ENCODE measurements at regions not wholly inside any gene's neighbourhood (a gene's known extent, or its start where the extent isn't known, plus 50 kb on each side); places are given as distances from the start of the nearest gene placed in this dataset.
"Not testable (repeated sequence)": the region's sequence is repeated elsewhere in the genome, so short reads cannot be mapped to it uniquely, and the experiment has no call there.

DNA sequence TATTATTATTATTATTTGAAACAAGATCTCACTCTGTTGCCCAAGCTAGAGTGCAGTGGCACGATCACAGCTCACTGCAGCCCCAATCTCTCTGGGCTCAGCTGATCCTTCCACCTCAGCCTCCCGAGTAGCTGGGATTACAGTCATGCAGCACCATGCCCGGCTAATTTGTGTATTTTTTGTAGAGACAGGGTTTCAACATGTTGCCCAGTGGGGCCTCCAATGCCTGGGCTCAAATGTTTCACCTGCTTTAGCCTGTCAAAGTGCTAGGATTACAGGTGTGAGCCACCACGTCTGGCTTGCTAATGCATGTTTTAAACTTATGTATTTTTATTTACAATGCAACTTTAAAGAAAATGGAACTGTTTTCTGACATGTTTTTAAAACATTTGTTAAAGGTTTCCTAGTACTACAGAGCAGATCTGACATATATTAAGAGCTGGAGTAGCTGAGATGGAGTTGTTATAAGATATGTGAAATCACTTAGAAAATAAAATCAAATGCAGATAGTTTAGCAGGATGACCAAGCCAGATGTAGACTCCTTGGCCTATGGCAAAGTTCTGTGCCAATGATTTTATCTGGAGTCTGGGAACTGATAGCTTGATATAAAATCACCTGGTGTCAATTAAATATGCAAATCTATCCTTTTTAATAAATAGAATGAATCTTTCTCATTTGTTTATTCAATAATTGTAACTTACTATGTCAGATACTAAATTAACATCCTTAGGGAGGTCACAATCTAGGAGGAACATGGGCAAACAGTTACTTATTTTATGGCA, 310.1 kb upstream of the NAALADL2 start:
- H3K4me3 ChIP-seq (ENCODE audit: low read length) = no peak overlapping the region
- DNase-seq (ENCODE audit: low read depth) = no peak
- TF ChIP-seq, protein P1, sequence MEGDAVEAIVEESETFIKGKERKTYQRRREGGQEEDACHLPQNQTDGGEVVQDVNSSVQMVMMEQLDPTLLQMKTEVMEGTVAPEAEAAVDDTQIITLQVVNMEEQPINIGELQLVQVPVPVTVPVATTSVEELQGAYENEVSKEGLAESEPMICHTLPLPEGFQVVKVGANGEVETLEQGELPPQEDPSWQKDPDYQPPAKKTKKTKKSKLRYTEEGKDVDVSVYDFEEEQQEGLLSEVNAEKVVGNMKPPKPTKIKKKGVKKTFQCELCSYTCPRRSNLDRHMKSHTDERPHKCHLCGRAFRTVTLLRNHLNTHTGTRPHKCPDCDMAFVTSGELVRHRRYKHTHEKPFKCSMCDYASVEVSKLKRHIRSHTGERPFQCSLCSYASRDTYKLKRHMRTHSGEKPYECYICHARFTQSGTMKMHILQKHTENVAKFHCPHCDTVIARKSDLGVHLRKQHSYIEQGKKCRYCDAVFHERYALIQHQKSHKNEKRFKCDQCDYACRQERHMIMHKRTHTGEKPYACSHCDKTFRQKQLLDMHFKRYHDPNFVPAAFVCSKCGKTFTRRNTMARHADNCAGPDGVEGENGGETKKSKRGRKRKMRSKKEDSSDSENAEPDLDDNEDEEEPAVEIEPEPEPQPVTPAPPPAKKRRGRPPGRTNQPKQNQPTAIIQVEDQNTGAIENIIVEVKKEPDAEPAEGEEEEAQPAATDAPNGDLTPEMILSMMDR (conservative IDR thresholded peaks at IDR 0.05; ENCODE audit: low read length) = no peak

DNA sequence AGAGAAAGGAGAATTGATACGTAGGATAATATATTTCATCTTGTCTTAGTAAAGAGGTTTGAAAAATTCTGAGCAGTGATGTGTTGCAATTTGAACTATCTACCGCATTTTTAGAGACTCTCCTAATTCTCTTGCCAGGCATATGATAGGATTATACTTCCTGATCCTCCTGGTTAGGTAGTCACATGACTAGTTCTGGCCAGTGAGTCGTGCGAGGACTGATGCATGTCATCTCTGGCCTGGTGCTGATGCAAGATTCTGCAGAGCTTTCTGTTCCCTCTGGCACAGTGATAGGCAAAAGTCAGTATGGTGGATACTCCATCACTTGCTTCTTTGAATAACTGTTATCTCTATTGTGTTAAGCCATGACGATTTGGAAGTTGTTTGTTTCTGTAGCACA, 277.6 kb upstream of the NAALADL2 start:
- H3K4me3 ChIP-seq (ENCODE audit: low read length) = no peak overlapping the region
- no peak for DNase-seq (ENCODE audit: low read depth)
- TF ChIP-seq, protein P1 (conservative IDR thresholded peaks at IDR 0.05; ENCODE audit: low read length) = no peak

DNA sequence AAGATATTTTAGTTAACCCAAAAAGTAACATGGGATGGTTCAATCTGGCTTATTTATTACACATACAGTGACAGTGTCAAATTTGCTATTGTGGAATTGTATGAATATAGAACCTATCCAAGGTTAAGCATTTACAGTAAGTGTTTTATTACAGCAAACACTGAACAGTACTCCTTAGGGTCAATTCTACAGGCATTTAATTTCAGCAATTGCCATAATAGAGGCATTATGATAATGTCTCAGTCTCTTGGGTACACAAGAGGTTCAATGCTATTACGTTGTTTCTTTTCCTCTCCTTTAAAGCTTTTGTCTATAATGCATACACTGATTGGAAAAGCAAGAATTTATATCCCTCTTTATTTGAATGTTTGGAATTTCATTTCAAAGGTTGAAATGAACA, 275.7 kb upstream of the NAALADL2 start:
- TF ChIP-seq, protein P1 (conservative IDR thresholded peaks at IDR 0.05; ENCODE audit: low read length) = no peak
- no peak for DNase-seq (ENCODE audit: low read depth)
- no peak overlapping the region for H3K4me3 ChIP-seq (ENCODE audit: low read length)

DNA sequence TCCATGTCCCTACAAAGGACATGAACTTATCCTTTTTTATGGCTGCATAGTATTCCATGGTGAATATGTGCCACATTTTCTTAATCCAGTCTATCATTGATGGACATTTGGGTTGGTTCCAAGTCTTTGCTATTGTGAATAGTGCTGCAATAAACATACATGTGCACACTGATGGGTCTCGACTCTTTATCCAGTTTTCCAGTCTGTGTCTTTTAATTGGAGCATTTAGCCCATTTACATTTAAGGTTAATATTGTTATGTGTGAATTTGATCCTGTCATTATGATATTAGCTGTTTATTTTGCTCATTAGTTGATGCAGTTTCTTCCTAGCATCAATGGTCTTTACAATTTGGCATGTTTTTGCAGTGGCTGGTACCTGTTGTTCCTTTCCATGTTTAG, 272.0 kb upstream of the NAALADL2 start:
- not testable (repeated sequence) for H3K4me3 ChIP-seq (ENCODE audit: low read length); DNase-seq (ENCODE audit: low read depth)

DNA sequence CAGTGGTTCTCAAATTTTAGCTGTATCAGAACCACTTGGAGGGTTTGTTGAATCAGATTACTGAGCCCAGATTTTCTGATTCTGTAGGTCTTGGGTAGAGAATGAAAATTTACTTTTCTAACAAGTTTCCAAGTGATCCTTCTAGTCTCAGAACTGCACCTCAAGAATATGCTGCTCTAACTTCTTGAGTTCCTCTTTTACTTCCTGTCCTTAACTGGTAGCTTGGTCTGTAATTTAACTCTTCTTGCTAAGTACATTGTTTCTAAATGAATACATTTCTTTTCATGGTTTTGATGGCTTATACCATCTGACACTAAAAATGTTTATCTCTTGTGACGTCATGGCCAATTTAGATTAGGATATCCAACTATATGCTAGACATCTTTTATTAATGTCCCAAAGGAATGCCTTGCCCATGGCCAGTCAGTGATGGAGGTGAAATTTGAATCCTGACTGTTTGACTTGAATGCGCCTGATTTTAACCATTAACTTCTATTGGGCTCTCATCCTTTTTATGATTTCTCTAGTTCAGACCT, 262.6 kb upstream of the NAALADL2 start:
- no peak overlapping the region for H3K4me3 ChIP-seq (ENCODE audit: low read length)
- no peak for DNase-seq (ENCODE audit: low read depth)
- TF ChIP-seq, protein P1 (conservative IDR thresholded peaks at IDR 0.05; ENCODE audit: low read length) = no peak

DNA sequence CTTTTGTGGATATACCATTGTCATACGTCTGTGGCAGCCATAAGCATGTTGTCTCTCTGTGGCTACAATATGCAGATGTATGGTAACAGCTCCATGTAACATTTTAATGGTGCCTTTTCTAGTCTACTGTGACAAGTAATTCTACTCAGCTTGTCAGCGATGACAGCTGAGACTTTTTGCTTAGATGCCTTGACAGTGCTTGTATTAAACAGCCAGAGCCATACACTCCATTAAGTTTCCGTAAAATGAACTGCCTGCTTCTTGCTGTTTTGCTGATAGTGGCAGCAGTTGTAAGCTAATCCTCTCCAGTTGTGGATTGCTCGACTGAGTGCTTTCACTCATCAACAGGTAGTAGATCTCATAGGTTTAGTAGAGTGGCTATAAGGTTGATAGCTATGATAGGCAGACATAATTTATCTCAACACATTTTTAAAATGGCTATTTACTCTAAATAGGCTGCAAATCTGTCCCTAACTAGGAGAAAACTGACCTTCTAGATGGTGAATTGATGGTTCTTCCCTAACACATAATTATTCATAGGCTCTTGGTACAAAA, 260.2 kb upstream of the NAALADL2 start:
- H3K4me3 ChIP-seq (ENCODE audit: low read length) = no peak overlapping the region
- no peak for DNase-seq (ENCODE audit: low read depth)
- TF ChIP-seq, protein P1 (conservative IDR thresholded peaks at IDR 0.05; ENCODE audit: low read length) = no peak

DNA sequence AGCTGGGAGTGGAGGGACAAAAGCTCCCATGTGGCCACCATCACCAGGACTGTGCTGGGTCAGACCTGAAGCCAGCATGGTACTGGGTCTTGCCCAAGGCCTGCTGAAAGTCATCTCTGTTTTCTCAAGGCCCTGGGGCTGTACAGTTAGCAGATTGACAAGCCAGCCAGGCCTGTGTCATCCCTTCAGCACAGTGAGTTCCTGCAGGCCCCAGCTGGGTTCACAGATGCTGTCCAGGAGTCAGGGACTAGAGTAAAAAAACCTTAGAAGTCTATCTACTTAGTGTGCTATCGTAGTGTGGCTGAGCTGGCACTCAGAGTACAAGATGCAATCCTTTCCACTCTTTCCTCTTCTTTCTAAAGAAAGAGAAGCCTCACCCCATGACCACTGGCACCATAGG, 246.0 kb upstream of the NAALADL2 start:
- TF ChIP-seq, protein P1 (conservative IDR thresholded peaks at IDR 0.05; ENCODE audit: low read length) = no peak
- no peak overlapping the region for H3K4me3 ChIP-seq (ENCODE audit: low read length)
- DNase-seq (ENCODE audit: low read depth) = no peak
